Liver (tissue), 8 donors: ENCODE measurements at regions not wholly inside any gene's neighbourhood (a gene's known extent, or its start where the extent isn't known, plus 50 kb on each side); places are given as distances from the start of the nearest gene placed in this dataset.

Source experiments
- DNase-seq: peaks from one replicate; pipeline ENCODE4 v3.0.0-alpha.2; 2017; ENCODE audit warnings: low spot score
- H3K27ac ChIP-seq, 2 donors: one replicate each; pipeline ENCODE4 v1.7.0; 2013; ENCODE audit warnings: inconsistent platforms in 2 of 2, low read length in 2 of 2, control low read depth in 1 of 2, low read depth in 1 of 2, mild to moderate bottlenecking in 1 of 2
- H3K27me3 ChIP-seq, 4 donors: one replicate each; pipeline versions ENCODE4 v1.6.1 to v1.7.0; 2013; ENCODE audit warnings: low read length in 3 of 4, inconsistent platforms in 1 of 4, mild to moderate bottlenecking in 1 of 4, moderate library complexity in 1 of 4; ENCODE audit not compliant: control insufficient read depth in 4 of 4, insufficient read depth in 4 of 4
- H3K36me3 ChIP-seq, 4 donors: one replicate each; pipeline versions ENCODE4 v1.6.1 to v1.7.0; 2013; ENCODE audit warnings: low read length in 3 of 4, mild to moderate bottlenecking in 3 of 4, low read depth in 1 of 4, moderate library complexity in 1 of 4; ENCODE audit not compliant: control insufficient read depth in 4 of 4, insufficient read depth in 3 of 4
- H3K4me1 ChIP-seq, 4 donors: one replicate each; pipeline versions ENCODE4 v1.6.1 to v1.7.0; 2013; ENCODE audit warnings: low read length in 3 of 4, mild to moderate bottlenecking in 3 of 4, moderate library complexity in 1 of 4; ENCODE audit not compliant: control insufficient read depth in 4 of 4, insufficient read depth in 4 of 4
- H3K4me3 ChIP-seq, 3 donors: one replicate each; pipeline versions ENCODE4 v1.6.1 to v1.7.0; 2013; ENCODE audit warnings: low read length in 3 of 3, control low read depth in 1 of 3, low read depth in 1 of 3, mild to moderate bottlenecking in 1 of 3
- H3K9ac ChIP-seq, 2 donors: one replicate each; pipeline ENCODE4 v1.7.0; 2013; ENCODE audit warnings: low read length in 2 of 2, mild to moderate bottlenecking in 2 of 2, moderate library complexity in 2 of 2, control low read depth in 1 of 2, low read depth in 1 of 2
- H3K9me3 ChIP-seq, 4 donors: one replicate each; pipeline versions ENCODE4 v1.6.1 to v1.7.0; 2013; ENCODE audit warnings: low read length in 3 of 4; ENCODE audit not compliant: control insufficient read depth in 4 of 4
- ATF3 ChIP-seq: IDR thresholded peaks from 2 replicates; pipeline ENCODE4 v1.6.1; 2016; ENCODE audit warnings: antibody characterized with exemption
- CTCF ChIP-seq: fragments of 150-350 bp; IDR thresholded peaks from 2 replicates; pipeline ENCODE4 v1.5.1; 2017; ENCODE audit warnings: improper control_type of control experiment, low read depth, low read length; ENCODE audit not compliant: missing input control
- EGR1 ChIP-seq, 2 donors: IDR thresholded peaks; 2 replicates each; pipeline ENCODE4 v1.6.1; 2016 to 2018; ENCODE audit warnings: antibody characterized with exemption in 2 of 2, low read depth in 2 of 2
- FOXA1 ChIP-seq: IDR thresholded peaks from 2 replicates; pipeline ENCODE4 v1.6.1; 2016; ENCODE audit warnings: antibody characterized with exemption
- FOXA2 ChIP-seq: IDR thresholded peaks from 2 replicates; pipeline ENCODE4 v1.6.1; 2016; ENCODE audit warnings: antibody characterized with exemption
- GABPA ChIP-seq, 2 donors: IDR thresholded peaks in 1 of 2; conservative IDR thresholded peaks in 1 of 2; 2 replicates each; pipeline ENCODE4 v1.6.1; 2016; ENCODE audit warnings: antibody characterized with exemption in 2 of 2, mild to moderate bottlenecking in 1 of 2, moderate library complexity in 1 of 2
- HNF4A ChIP-seq, 2 donors: conservative IDR thresholded peaks; 2 replicates each; pipeline ENCODE4 v1.6.1; 2016; ENCODE audit warnings: antibody characterized with exemption in 2 of 2, mild to moderate bottlenecking in 2 of 2
- HNF4G ChIP-seq: IDR thresholded peaks from 2 replicates; pipeline ENCODE4 v1.6.1; 2016; ENCODE audit warnings: antibody characterized with exemption
- NR2F2 ChIP-seq: IDR thresholded peaks from 2 replicates; pipeline ENCODE4 v1.6.1; 2016; ENCODE audit warnings: antibody characterized with exemption
- RAD21 ChIP-seq, 2 donors: IDR thresholded peaks; 2 replicates each; pipeline ENCODE4 v1.6.1; 2016; ENCODE audit warnings: antibody characterized with exemption in 2 of 2, mild to moderate bottlenecking in 2 of 2
- RXRA ChIP-seq, 2 donors: IDR thresholded peaks; 2 replicates each; pipeline ENCODE4 v1.6.1; 2017 to 2018; ENCODE audit warnings: antibody characterized with exemption in 2 of 2, mild to moderate bottlenecking in 1 of 2
- SP1 ChIP-seq: IDR thresholded peaks from 2 replicates; pipeline ENCODE4 v1.6.1; 2018; ENCODE audit warnings: antibody characterized with exemption, mild to moderate bottlenecking
- YY1 ChIP-seq: IDR thresholded peaks from 2 replicates; pipeline ENCODE4 v1.6.1; 2016; ENCODE audit warnings: antibody characterized with exemption, mild to moderate bottlenecking
- ZBTB33 ChIP-seq: IDR thresholded peaks from 2 replicates; pipeline ENCODE4 v1.6.1; 2016; ENCODE audit warnings: antibody characterized with exemption
- WGBS: extraction: QIAGEN DNeasy Blood & Tissue Kit; methylation state at CpG from one replicate; pipeline ENCODE4 v1.1.7; 2013; 5-methylcytosine and 5-hydroxymethylcytosine counted together
- TF ChIP-seq, protein P1 (sequence below): IDR thresholded peaks from 2 replicates; pipeline ENCODE4 v1.6.1; 2016; ENCODE audit warnings: antibody characterized with exemption
- donor health status: healthy.
- donor health status: healthy.
- donor health status: healthy.
- donor health status: healthy.
- donor health status: healthy.

DNA sequence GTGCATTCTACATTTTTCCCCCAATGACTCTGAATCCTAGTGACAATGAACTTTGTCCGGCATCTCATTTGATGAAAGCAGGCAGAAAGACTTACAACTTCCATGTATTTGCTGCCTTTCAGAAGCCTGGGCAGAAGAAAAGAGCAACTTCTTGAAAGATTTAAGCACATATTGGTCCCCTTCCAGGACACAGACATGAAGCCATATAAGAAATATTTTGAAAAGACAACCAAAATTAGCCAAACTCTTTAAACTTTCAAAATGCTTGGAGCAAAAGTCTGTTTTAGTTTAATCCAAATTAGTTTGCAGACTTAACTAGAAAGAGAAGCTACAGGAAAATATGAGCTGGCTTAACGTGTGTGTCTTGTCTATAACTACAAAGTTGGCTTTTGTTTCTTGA lies 492.5 kb downstream of the NR4A2 start:
- 80% methylated on average over 2 of the region's 2 CpGs for WGBS
- Histone ChIP-seq H3K9me3 (no peaks in the 10 kb centered on the region), H3K27me3 (no peaks in the 10 kb centered on the region), H3K4me3 (no peak overlapping the region), H3K9ac (no peak overlapping the region), H3K4me1 (no peaks in the 10 kb centered on the region), H3K27ac (no peak overlapping the region), H3K36me3 (no peaks in the 10 kb centered on the region)
- no peak for TF ChIP-seq NR2F2
- no peak for TF ChIP-seq YY1
- DNase-seq = no peak

GRCh38 chr2:155839436-155839835 lies 493.1 kb downstream of the NR4A2 start:
- Histone ChIP-seq H3K9me3 (no peaks in the 10 kb centered on the region), H3K9ac (peak overlapping the region in 1 of 2 donors; percentile 17), H3K4me1 (no peaks in the 10 kb centered on the region), H3K4me3 (no peak overlapping the region), H3K27me3 (no peaks in the 10 kb centered on the region), H3K36me3 (no peaks in the 10 kb centered on the region), H3K27ac (no peak overlapping the region)
- 72% methylated on average over 3 of the region's 3 CpGs for WGBS
- DNase-seq = no peak
- no peak for TF ChIP-seq FOXA1
- no peak for TF ChIP-seq YY1
- no peak for TF ChIP-seq HNF4G
- TF ChIP-seq RXRA (IDR thresholded peaks at IDR 0.05) = no peak
- TF ChIP-seq CTCF = no peak
- no peak for TF ChIP-seq ZBTB33
- TF ChIP-seq FOXA2 = no peak
- no peak for TF ChIP-seq RAD21 (IDR thresholded peaks at IDR 0.05)
- TF ChIP-seq GABPA (IDR thresholded peaks at IDR 0.05 in 1 of 2, conservative IDR thresholded peaks at IDR 0.05 in 1 of 2) = no peak
- TF ChIP-seq, protein P1, sequence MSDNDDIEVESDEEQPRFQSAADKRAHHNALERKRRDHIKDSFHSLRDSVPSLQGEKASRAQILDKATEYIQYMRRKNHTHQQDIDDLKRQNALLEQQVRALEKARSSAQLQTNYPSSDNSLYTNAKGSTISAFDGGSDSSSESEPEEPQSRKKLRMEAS = no peak
- no peak for TF ChIP-seq NR2F2

- Histone ChIP-seq H3K4me3 (no peak overlapping the region), H3K36me3 (no peaks in the 10 kb centered on the region), H3K27me3 (no peaks in the 10 kb centered on the region), H3K9ac (no peak overlapping the region), H3K9me3 (no peaks in the 10 kb centered on the region), H3K4me1 (no peaks in the 10 kb centered on the region), H3K27ac (no peak overlapping the region)
- WGBS = 85% methylated on average over 1 of the region's 1 CpG
- TF ChIP-seq SP1 (no peak), FOXA1 (no peak), HNF4A (conservative IDR thresholded peaks at IDR 0.05) (no peak), EGR1 (IDR thresholded peaks at IDR 0.05; ENCODE audit: low read depth in 2 of 2) (no peak), ZBTB33 (no peak), ATF3 (no peak)
- TF ChIP-seq, protein P1 = no peak
- DNase-seq = no peak
These were observed 496.1 kb downstream of the NR4A2 start for GRCh38 chr2:155836439-155836838.
